ENCODE measurements at regions not wholly inside any gene's neighbourhood (a gene's known extent, or its start where the extent isn't known, plus 50 kb on each side); places are given as distances from the start of the nearest gene placed in this dataset.
"Not testable (repeated sequence)": the region's sequence is repeated elsewhere in the genome, so short reads cannot be mapped to it uniquely, and the experiment has no call there.

- TF ChIP-seq CTCF (IDR thresholded peaks at IDR 0.05) = no peak
- Histone ChIP-seq H3K36me3 (no peaks in the 10 kb centered on the region), H3K4me3 (no peak overlapping the region), H3K4me1 (no peaks in the 10 kb centered on the region), H3K27me3 (no peaks in the 10 kb centered on the region), H3K27ac (no peak overlapping the region), H3K9me3 (no peaks in the 10 kb centered on the region)
- no peak for DNase-seq (ENCODE audit: low spot score)
These were observed 1585.4 kb downstream of the EFNB2 start for GRCh38 chr13:104949840-104950740.

- DNase-seq (ENCODE audit: low spot score) = no peak
- H3K27ac ChIP-seq = no peak overlapping the region
- no peak overlapping the region for H3K4me3 ChIP-seq
- H3K27me3 ChIP-seq = no peaks in the 10 kb centered on the region
- no peaks in the 10 kb centered on the region for H3K9me3 ChIP-seq
- no peaks in the 10 kb centered on the region for H3K4me1 ChIP-seq
- TF ChIP-seq CTCF (IDR thresholded peaks at IDR 0.05) = no peak
- H3K36me3 ChIP-seq = no peaks in the 10 kb centered on the region
These were observed 1591.3 kb downstream of the EFNB2 start for GRCh38 chr13:104944176-104944575.

- no peaks in the 10 kb centered on the region for H3K4me1 ChIP-seq
- H3K27ac ChIP-seq = no peak overlapping the region
- TF ChIP-seq CTCF (IDR thresholded peaks at IDR 0.05) = no peak
- H3K36me3 ChIP-seq = no peaks in the 10 kb centered on the region
- H3K27me3 ChIP-seq = no peaks in the 10 kb centered on the region
- no peak overlapping the region for H3K4me3 ChIP-seq
- H3K9me3 ChIP-seq = no peaks in the 10 kb centered on the region
- DNase-seq (ENCODE audit: low spot score) = no peak
These were observed 1592.1 kb downstream of the EFNB2 start for GRCh38 chr13:104943331-104943730.

GRCh38 chr13:104937881-104938280 is 1597.6 kb downstream of the EFNB2 start:
- no peak overlapping the region for H3K27ac ChIP-seq
- no peaks in the 10 kb centered on the region for H3K36me3 ChIP-seq
- no peaks in the 10 kb centered on the region for H3K4me1 ChIP-seq
- no peak overlapping the region for H3K4me3 ChIP-seq
- no peak for DNase-seq (ENCODE audit: low spot score)
- H3K27me3 ChIP-seq = no peaks in the 10 kb centered on the region
- no peak for TF ChIP-seq CTCF (IDR thresholded peaks at IDR 0.05)
- no peaks in the 10 kb centered on the region for H3K9me3 ChIP-seq

GRCh38 chr13:104936304-104936703 is 1599.2 kb downstream of the EFNB2 start:
- H3K4me3 ChIP-seq = no peak overlapping the region
- no peak for TF ChIP-seq CTCF (IDR thresholded peaks at IDR 0.05)
- no peaks in the 10 kb centered on the region for H3K4me1 ChIP-seq
- no peak overlapping the region for H3K27ac ChIP-seq
- H3K9me3 ChIP-seq = no peaks in the 10 kb centered on the region
- no peaks in the 10 kb centered on the region for H3K36me3 ChIP-seq
- DNase-seq (ENCODE audit: low spot score) = no peak
- no peaks in the 10 kb centered on the region for H3K27me3 ChIP-seq

GRCh38 chr13:104920513-104920912 is 1614.9 kb downstream of the EFNB2 start:
- not testable (repeated sequence) for H3K36me3 ChIP-seq; H3K9me3 ChIP-seq; DNase-seq (ENCODE audit: low spot score); H3K4me3 ChIP-seq; H3K27me3 ChIP-seq; H3K27ac ChIP-seq; H3K4me1 ChIP-seq

Data from right atrium auricular region (tissue), 2 donors.